Heart left ventricle (tissue), 13 donors: ENCODE measurements at regions not wholly inside any gene's neighbourhood (a gene's known extent, or its start where the extent isn't known, plus 50 kb on each side); places are given as distances from the start of the nearest gene placed in this dataset.

ENCODE experiments used
- CTCF ChIP-seq, 12 donors: fragments of 200-600 bp; sonication (generic) in 4 of 12; IDR thresholded peaks; one replicate each; pipeline versions ENCODE4 v1.5.0 to v1.8.0; 2018 to 2022; ENCODE audit warnings: antibody characterized with exemption in 12 of 12, mild to moderate bottlenecking in 5 of 12
- POLR2A ChIP-seq, 2 donors: fragments of 450-650 bp; IDR thresholded peaks; one replicate each; pipeline ENCODE4 v1.6.1; 2017; ENCODE audit warnings: antibody characterized with exemption in 2 of 2, mild to moderate bottlenecking in 2 of 2, moderate library complexity in 2 of 2
- donor health status: ischemic (EF 13 %, LVEDD 7.1; RV severe dilation, severe dysfunction).
- donor health status: DM: no; HTN: yes; CAD: no.
- donor health status: DM: no; HTN: no; CAD: no.
- donor health status: ischemic (EF 25% LVEDD 6.9; RV normal size, moderate dysfunction).
- donor health status: ischemic (EF 25% LVEDD 5.7; RV mildly dilated, moderate dysfunction).
- donor health status: ischemic (EF 35%, LVEDD 5.7; RV mildly dilated, moderate dysfunction).
- donor health status: nonischemic (EF 11% LVEDD 7.7; RV severe dilation, severe dysfunction).
- donor health status: DM: yes; HTN: yes; CAD: no.
- donor health status: PGD.
- donor health status: ischemic (EF 29% LVEDD 5.4; RV normal size, mild dysfunction).
- donor health status: nonischemic (EF 23%, LVEDD 6.1; RV moderate dilation, normal function).

- TF ChIP-seq CTCF (IDR thresholded peaks at IDR 0.05) (no peak), POLR2A (IDR thresholded peaks at IDR 0.05) (no peak)
Measured at GRCh38 chr18:22594155-22594690, 176.5 kb upstream of the CTAGE1 start.
